ENCODE measurements at regions not wholly inside any gene's neighbourhood (a gene's known extent, or its start where the extent isn't known, plus 50 kb on each side); places are given as distances from the start of the nearest gene placed in this dataset.

GRCh38 chr2:191488135-191488534, 189.8 kb upstream of the NABP1 start:
- TF ChIP-seq EZH2 (IDR thresholded peaks at IDR 0.05; ENCODE audit: low read length, missing control alignments) (no peak), CTCF (conservative IDR thresholded peaks at IDR 0.05 in 1 of 2, IDR thresholded peaks at IDR 0.05 in 1 of 2; ENCODE audit: low read depth in 1 of 2, low read length in 2 of 2) (no peak)
- Histone ChIP-seq H3K9me3 (ENCODE audit: control insufficient read depth, insufficient read depth, low read depth, low read length) (no peaks in the 10 kb centered on the region), H3K79me2 (ENCODE audit: control insufficient read depth, insufficient read depth, low read length) (no peaks in the 10 kb centered on the region), H3K27me3 (ENCODE audit: control insufficient read depth, insufficient read depth, low read length) (no peaks in the 10 kb centered on the region), H3K27ac (ENCODE audit: insufficient read depth, low read length) (no peak overlapping the region), H2AFZ (ENCODE audit: low read length) (no peak overlapping the region), H3K4me3 (replicated peaks in 1 of 4; ENCODE audit: control extremely low read depth in 1 of 4, insufficient read depth in 1 of 4, low read depth in 3 of 4, low read length in 4 of 4) (no peak overlapping the region), H4K20me1 (ENCODE audit: control insufficient read depth, extremely low read depth, insufficient read depth, low read length) (no peaks in the 10 kb centered on the region), H3K9ac (ENCODE audit: insufficient read depth, low read length) (no peak overlapping the region), H3K4me2 (ENCODE audit: extremely low read depth, insufficient read depth, low read length) (no peak overlapping the region), H3K36me3 (ENCODE audit: control insufficient read depth, insufficient read depth, low read length) (no peaks in the 10 kb centered on the region), H3K4me1 (ENCODE audit: control insufficient read depth, extremely low read depth, insufficient read depth, low read length) (peaks cover 17% of the 10 kb centered on the region)
- DNase-seq (ENCODE audit: low read depth in 2 of 2) = peak in 1 of 2 donors; percentile 39

- H3K36me3 ChIP-seq (ENCODE audit: control insufficient read depth, insufficient read depth, low read length) = no peaks in the 10 kb centered on the region
- H3K4me3 ChIP-seq (replicated peaks in 1 of 4; ENCODE audit: control extremely low read depth in 1 of 4, insufficient read depth in 1 of 4, low read depth in 3 of 4, low read length in 4 of 4) = no peak overlapping the region
- no peaks in the 10 kb centered on the region for H3K27me3 ChIP-seq (ENCODE audit: control insufficient read depth, insufficient read depth, low read length)
- H2AFZ ChIP-seq (ENCODE audit: low read length) = peak overlapping the region; percentile 22
- H3K4me2 ChIP-seq (ENCODE audit: extremely low read depth, insufficient read depth, low read length) = no peak overlapping the region
- peak in 1 of 2 donors; percentile 4 for DNase-seq (ENCODE audit: low read depth in 2 of 2)
- H4K20me1 ChIP-seq (ENCODE audit: control insufficient read depth, extremely low read depth, insufficient read depth, low read length) = no peaks in the 10 kb centered on the region
- no peak for TF ChIP-seq EZH2 (IDR thresholded peaks at IDR 0.05; ENCODE audit: low read length, missing control alignments)
- TF ChIP-seq CTCF (conservative IDR thresholded peaks at IDR 0.05 in 1 of 2, IDR thresholded peaks at IDR 0.05 in 1 of 2; ENCODE audit: low read depth in 1 of 2, low read length in 2 of 2) = no peak
- H3K9ac ChIP-seq (ENCODE audit: insufficient read depth, low read length) = no peak overlapping the region
- no peaks in the 10 kb centered on the region for H3K79me2 ChIP-seq (ENCODE audit: control insufficient read depth, insufficient read depth, low read length)
- no peak overlapping the region for H3K27ac ChIP-seq (ENCODE audit: insufficient read depth, low read length)
- peaks cover 17% of the 10 kb centered on the region for H3K4me1 ChIP-seq (ENCODE audit: control insufficient read depth, extremely low read depth, insufficient read depth, low read length)
- H3K9me3 ChIP-seq (ENCODE audit: control insufficient read depth, insufficient read depth, low read depth, low read length) = no peaks in the 10 kb centered on the region
Observed at GRCh38 chr2:191489177-191489576, 188.8 kb upstream of the NABP1 start.

- no peak overlapping the region for H3K9ac ChIP-seq (ENCODE audit: insufficient read depth, low read length)
- H3K4me3 ChIP-seq (replicated peaks in 1 of 4; ENCODE audit: control extremely low read depth in 1 of 4, insufficient read depth in 1 of 4, low read depth in 3 of 4, low read length in 4 of 4) = no peak overlapping the region
- no peak for DNase-seq (ENCODE audit: low read depth in 2 of 2)
- H3K27ac ChIP-seq (ENCODE audit: insufficient read depth, low read length) = no peak overlapping the region
- H3K9me3 ChIP-seq (ENCODE audit: control insufficient read depth, insufficient read depth, low read depth, low read length) = no peaks in the 10 kb centered on the region
- no peaks in the 10 kb centered on the region for H3K79me2 ChIP-seq (ENCODE audit: control insufficient read depth, insufficient read depth, low read length)
- peaks cover 4% of the 10 kb centered on the region for H3K4me1 ChIP-seq (ENCODE audit: control insufficient read depth, extremely low read depth, insufficient read depth, low read length)
- TF ChIP-seq CTCF (conservative IDR thresholded peaks at IDR 0.05 in 1 of 2, IDR thresholded peaks at IDR 0.05 in 1 of 2; ENCODE audit: low read depth in 1 of 2, low read length in 2 of 2) (no peak), EZH2 (IDR thresholded peaks at IDR 0.05; ENCODE audit: low read length, missing control alignments) (no peak)
- H2AFZ ChIP-seq (ENCODE audit: low read length) = no peak overlapping the region
- no peaks in the 10 kb centered on the region for H3K36me3 ChIP-seq (ENCODE audit: control insufficient read depth, insufficient read depth, low read length)
- no peaks in the 10 kb centered on the region for H4K20me1 ChIP-seq (ENCODE audit: control insufficient read depth, extremely low read depth, insufficient read depth, low read length)
- no peak overlapping the region for H3K4me2 ChIP-seq (ENCODE audit: extremely low read depth, insufficient read depth, low read length)
- no peaks in the 10 kb centered on the region for H3K27me3 ChIP-seq (ENCODE audit: control insufficient read depth, insufficient read depth, low read length)
Observed at GRCh38 chr2:191496838-191497237, 181.1 kb upstream of the NABP1 start.
